GM23338 (cell line): ENCODE measurements at regions not wholly inside any gene's neighbourhood (a gene's known extent, or its start where the extent isn't known, plus 50 kb on each side); places are given as distances from the start of the nearest gene placed in this dataset.

Source experiments
- ATAC-seq: fragments of 200-7000 bp; cut with Tn5 transposase; 3 replicates; pipeline ENCODE4 v1.9.1; 2020
- DNase-seq: peaks from one replicate; pipeline ENCODE4 v3.0.0-alpha.2; 2015; ENCODE audit warnings: low spot score
- H2AFZ ChIP-seq: fragments of 200-600 bp; sonication (generic); 2 replicates; pipeline ENCODE4 v1.8.0; 2016; ENCODE audit warnings: antibody characterized with exemption, mild to moderate bottlenecking, moderate library complexity
- H3F3A ChIP-seq: fragments of 200-600 bp; sonication (generic); replicated peaks from 2 replicates; pipeline ENCODE4 v1.8.0; 2017; ENCODE audit warnings: antibody characterized with exemption, mixed run types, low read depth
- H3K27ac ChIP-seq: fragments of 200-600 bp; sonication (generic); 2 replicates; pipeline ENCODE4 v1.6.1; 2016; ENCODE audit warnings: low read depth
- H3K27me3 ChIP-seq: fragments of 200-600 bp; sonication (generic); 2 replicates; pipeline ENCODE4 v1.8.0; 2016; ENCODE audit warnings: mild to moderate bottlenecking, mixed run types, moderate library complexity; ENCODE audit not compliant: insufficient read depth
- H3K36me3 ChIP-seq: fragments of 200-600 bp; sonication (generic); 2 replicates; pipeline ENCODE4 v1.8.0; 2016; ENCODE audit warnings: mild to moderate bottlenecking; ENCODE audit not compliant: insufficient read depth
- H3K4me1 ChIP-seq: fragments of 200-600 bp; sonication (generic); 2 replicates; pipeline ENCODE4 v1.8.0; 2016; ENCODE audit warnings: mild to moderate bottlenecking, moderate library complexity; ENCODE audit not compliant: insufficient read depth
- H3K4me2 ChIP-seq: fragments of 200-600 bp; sonication (generic); 2 replicates; pipeline ENCODE4 v1.7.1; 2017; ENCODE audit warnings: mixed run types
- H3K4me3 ChIP-seq: fragments of 200-600 bp; sonication (generic); 2 replicates; pipeline ENCODE4 v1.6.1; 2016; ENCODE audit warnings: mixed run types
- H3K79me2 ChIP-seq: fragments of 200-600 bp; sonication (generic); replicated peaks from 2 replicates; pipeline ENCODE4 v1.8.0; 2017; ENCODE audit warnings: mild to moderate bottlenecking; ENCODE audit not compliant: insufficient read depth
- H3K9me2 ChIP-seq: fragments of 200-600 bp; sonication (generic); 2 replicates; pipeline ENCODE4 v1.8.0; 2017; ENCODE audit not compliant: insufficient read depth
- H4K20me1 ChIP-seq: fragments of 200-600 bp; sonication (generic); replicated peaks from 2 replicates; pipeline ENCODE4 v1.8.0; 2017; ENCODE audit warnings: mild to moderate bottlenecking; ENCODE audit not compliant: insufficient read depth
- H3K27ac Mint-ChIP-seq: 2 replicates; pipeline ENCODE4 v1.8.0; 2020; ENCODE audit warnings: inconsistent platforms, mild to moderate bottlenecking, moderate library complexity, mixed read lengths
- H3K27me3 Mint-ChIP-seq: 3 replicates; pipeline ENCODE4 v1.8.0; 2022; ENCODE audit warnings: low read depth, mild to moderate bottlenecking, moderate library complexity, mixed read lengths, inconsistent platforms; ENCODE audit not compliant: insufficient read depth, poor library complexity
- H3K36me3 Mint-ChIP-seq: 3 replicates; pipeline ENCODE4 v1.8.0; 2021; ENCODE audit warnings: low read depth, mild to moderate bottlenecking, inconsistent platforms, moderate library complexity, mixed read lengths
- H3K4me1 Mint-ChIP-seq: 3 replicates; pipeline ENCODE4 v1.8.0; 2020; ENCODE audit warnings: mild to moderate bottlenecking, inconsistent platforms, mixed read lengths
- H3K4me3 Mint-ChIP-seq: 3 replicates; pipeline ENCODE4 v1.8.0; 2021; ENCODE audit warnings: moderate library complexity, mild to moderate bottlenecking, inconsistent platforms, mixed read lengths
- H3K9me3 Mint-ChIP-seq: 3 replicates; pipeline ENCODE4 v1.8.0; 2020; ENCODE audit warnings: moderate library complexity, mild to moderate bottlenecking, inconsistent platforms, mixed read lengths
- EZH2 ChIP-seq: fragments of 200-600 bp; sonication (generic); IDR thresholded peaks from one replicate; pipeline ENCODE4 v1.8.0; 2017; ENCODE audit warnings: antibody characterized with exemption, mild to moderate bottlenecking, low read depth; ENCODE audit not compliant: unreplicated experiment
- POLR2AphosphoS5 ChIP-seq: IDR thresholded peaks from 2 replicates; pipeline ENCODE4 v1.6.1; 2016; ENCODE audit warnings: antibody characterized with exemption, low read depth
- ZNF462 ChIP-seq: fragments of 250-450 bp; sonication (Bioruptor Pico); IDR thresholded peaks from 2 replicates; pipeline ENCODE4 v1.5.0; 2020; ENCODE audit warnings: mild to moderate bottlenecking, moderate library complexity
- TF ChIP-seq, protein P1 (sequence below): IDR thresholded peaks from one replicate; pipeline ENCODE4 v1.6.1; 2018; ENCODE audit warnings: antibody characterized with exemption; ENCODE audit not compliant: unreplicated experiment
- TF ChIP-seq, protein P2 (sequence below), 2 experiments: fragments of 200-600 bp in 1 of 2; sonication (generic) in 1 of 2; conservative IDR thresholded peaks; 2 replicates each; pipeline versions ENCODE4 v1.5.1 to v1.6.1; 2016 to 2017; ENCODE audit warnings: antibody characterized with exemption in 2 of 2, low read depth in 2 of 2, mild to moderate bottlenecking in 2 of 2, moderate library complexity in 1 of 2

DNA sequence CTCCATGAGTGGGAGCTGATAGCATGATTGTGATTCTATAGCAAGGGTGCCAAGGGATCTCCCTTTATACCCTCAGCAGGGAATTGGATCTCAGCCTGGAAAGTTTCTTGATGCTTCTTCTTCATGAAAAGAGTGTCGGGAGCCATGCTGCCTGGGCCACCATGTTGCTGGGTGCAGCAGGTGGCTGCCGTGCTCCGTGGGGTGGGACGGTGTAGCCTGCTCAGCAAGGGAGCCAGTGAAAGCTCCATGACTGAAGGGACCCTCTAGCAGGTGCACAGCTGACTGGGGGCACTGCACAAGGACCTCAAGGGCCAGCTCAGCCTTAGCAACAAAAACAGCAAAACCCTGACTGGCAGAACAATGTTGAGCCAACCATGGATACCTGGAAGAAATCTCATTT lies 368.9 kb upstream of the HS6ST1 start:
- Mint-ChIP-seq H3K36me3 (no peaks in the 10 kb centered on the region), H3K27ac (no peak overlapping the region)

More for the DNA sequence above, 368.9 kb upstream of the HS6ST1 start:
- Histone ChIP-seq H3K36me3 (no peaks in the 10 kb centered on the region), H2AFZ (no peak overlapping the region), H3K27ac (no peak overlapping the region), H4K20me1 (no peaks in the 10 kb centered on the region), H3K79me2 (no peaks in the 10 kb centered on the region), H3F3A (no peaks in the 10 kb centered on the region), H3K4me1 (peaks cover 4% of the 10 kb centered on the region; the same call in 1 of the 2 replicates), H3K27me3 (no peaks in the 10 kb centered on the region), H3K9me2 (no peaks in the 10 kb centered on the region), H3K4me3 (no peak overlapping the region), H3K4me2 (no peak overlapping the region)
- no peak for ATAC-seq
- peaks cover 14% of the 10 kb centered on the region; the same call in 2 of the 3 replicates for H3K9me3 Mint-ChIP-seq
- H3K4me1 Mint-ChIP-seq, result peaks cover 8% of the 10 kb centered on the region; the same call in 2 of the 3 replicates
- TF ChIP-seq, protein P1, sequence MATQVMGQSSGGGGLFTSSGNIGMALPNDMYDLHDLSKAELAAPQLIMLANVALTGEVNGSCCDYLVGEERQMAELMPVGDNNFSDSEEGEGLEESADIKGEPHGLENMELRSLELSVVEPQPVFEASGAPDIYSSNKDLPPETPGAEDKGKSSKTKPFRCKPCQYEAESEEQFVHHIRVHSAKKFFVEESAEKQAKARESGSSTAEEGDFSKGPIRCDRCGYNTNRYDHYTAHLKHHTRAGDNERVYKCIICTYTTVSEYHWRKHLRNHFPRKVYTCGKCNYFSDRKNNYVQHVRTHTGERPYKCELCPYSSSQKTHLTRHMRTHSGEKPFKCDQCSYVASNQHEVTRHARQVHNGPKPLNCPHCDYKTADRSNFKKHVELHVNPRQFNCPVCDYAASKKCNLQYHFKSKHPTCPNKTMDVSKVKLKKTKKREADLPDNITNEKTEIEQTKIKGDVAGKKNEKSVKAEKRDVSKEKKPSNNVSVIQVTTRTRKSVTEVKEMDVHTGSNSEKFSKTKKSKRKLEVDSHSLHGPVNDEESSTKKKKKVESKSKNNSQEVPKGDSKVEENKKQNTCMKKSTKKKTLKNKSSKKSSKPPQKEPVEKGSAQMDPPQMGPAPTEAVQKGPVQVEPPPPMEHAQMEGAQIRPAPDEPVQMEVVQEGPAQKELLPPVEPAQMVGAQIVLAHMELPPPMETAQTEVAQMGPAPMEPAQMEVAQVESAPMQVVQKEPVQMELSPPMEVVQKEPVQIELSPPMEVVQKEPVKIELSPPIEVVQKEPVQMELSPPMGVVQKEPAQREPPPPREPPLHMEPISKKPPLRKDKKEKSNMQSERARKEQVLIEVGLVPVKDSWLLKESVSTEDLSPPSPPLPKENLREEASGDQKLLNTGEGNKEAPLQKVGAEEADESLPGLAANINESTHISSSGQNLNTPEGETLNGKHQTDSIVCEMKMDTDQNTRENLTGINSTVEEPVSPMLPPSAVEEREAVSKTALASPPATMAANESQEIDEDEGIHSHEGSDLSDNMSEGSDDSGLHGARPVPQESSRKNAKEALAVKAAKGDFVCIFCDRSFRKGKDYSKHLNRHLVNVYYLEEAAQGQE, result no peak
- TF ChIP-seq, protein P2, sequence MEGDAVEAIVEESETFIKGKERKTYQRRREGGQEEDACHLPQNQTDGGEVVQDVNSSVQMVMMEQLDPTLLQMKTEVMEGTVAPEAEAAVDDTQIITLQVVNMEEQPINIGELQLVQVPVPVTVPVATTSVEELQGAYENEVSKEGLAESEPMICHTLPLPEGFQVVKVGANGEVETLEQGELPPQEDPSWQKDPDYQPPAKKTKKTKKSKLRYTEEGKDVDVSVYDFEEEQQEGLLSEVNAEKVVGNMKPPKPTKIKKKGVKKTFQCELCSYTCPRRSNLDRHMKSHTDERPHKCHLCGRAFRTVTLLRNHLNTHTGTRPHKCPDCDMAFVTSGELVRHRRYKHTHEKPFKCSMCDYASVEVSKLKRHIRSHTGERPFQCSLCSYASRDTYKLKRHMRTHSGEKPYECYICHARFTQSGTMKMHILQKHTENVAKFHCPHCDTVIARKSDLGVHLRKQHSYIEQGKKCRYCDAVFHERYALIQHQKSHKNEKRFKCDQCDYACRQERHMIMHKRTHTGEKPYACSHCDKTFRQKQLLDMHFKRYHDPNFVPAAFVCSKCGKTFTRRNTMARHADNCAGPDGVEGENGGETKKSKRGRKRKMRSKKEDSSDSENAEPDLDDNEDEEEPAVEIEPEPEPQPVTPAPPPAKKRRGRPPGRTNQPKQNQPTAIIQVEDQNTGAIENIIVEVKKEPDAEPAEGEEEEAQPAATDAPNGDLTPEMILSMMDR (conservative IDR thresholded peaks at IDR 0.05; ENCODE audit: low read depth in 2 of 2), result no peak
- no peak for TF ChIP-seq EZH2
- TF ChIP-seq ZNF462 (CRISPR knock-in tag), result no peak
- TF ChIP-seq POLR2AphosphoS5, result no peak
- DNase-seq, result no peak
- H3K4me3 Mint-ChIP-seq, result no peak overlapping the region
- peaks cover 10% of the 10 kb centered on the region for H3K27me3 Mint-ChIP-seq
